Heart left ventricle (tissue), 16 donors: ENCODE measurements at regions not wholly inside any gene's neighbourhood (a gene's known extent, or its start where the extent isn't known, plus 50 kb on each side); places are given as distances from the start of the nearest gene placed in this dataset.
A peak's percentile ranks its signal among the peaks of the same experiment; 100 is the strongest.

Experiments
- ATAC-seq, 4 donors: fragments of 200-7000 bp; cut with Tn5 transposase; one replicate each; pipeline ENCODE4 v1.9.1; 2020 to 2022; ENCODE audit warnings: moderate library complexity in 4 of 4, mild to moderate bottlenecking in 3 of 4, moderate number of reproducible peaks in 1 of 4
- DNase-seq, 5 donors: peaks; one replicate each; pipeline ENCODE4 v3.0.0-alpha.2; 2020
- H3K27ac ChIP-seq, 12 donors: fragments of 200-600 bp; sonication (generic) in 4 of 12; one replicate each; pipeline versions ENCODE4 v1.5.0 to v1.8.0; 2016 to 2022; ENCODE audit warnings: mild to moderate bottlenecking in 2 of 12
- H3K27me3 ChIP-seq, 9 donors: fragments of 200-600 bp; sonication (generic) in 2 of 9; one replicate each; pipeline versions ENCODE4 v1.5.1 to v1.8.0; 2016 to 2022; ENCODE audit warnings: mild to moderate bottlenecking in 3 of 9
- H3K36me3 ChIP-seq, 9 donors: fragments of 200-600 bp; sonication (generic) in 2 of 9; one replicate each; pipeline versions ENCODE4 v1.5.0 to v1.8.0; 2018 to 2022; ENCODE audit warnings: mild to moderate bottlenecking in 2 of 9
- H3K4me1 ChIP-seq, 12 donors: fragments of 200-600 bp; sonication (generic) in 4 of 12; one replicate each; pipeline versions ENCODE4 v1.5.0 to v1.8.0; 2016 to 2022; ENCODE audit warnings: mild to moderate bottlenecking in 3 of 12
- H3K4me3 ChIP-seq, 12 donors: fragments of 200-600 bp; sonication (generic) in 4 of 12; one replicate each; pipeline versions ENCODE4 v1.5.0 to v1.8.0; 2017 to 2022; ENCODE audit warnings: mild to moderate bottlenecking in 9 of 12, moderate library complexity in 4 of 12
- H3K9me3 ChIP-seq, 12 donors: fragments of 200-600 bp; sonication (generic) in 4 of 12; one replicate each; pipeline versions ENCODE4 v1.5.0 to v1.8.0; 2016 to 2022; ENCODE audit warnings: mild to moderate bottlenecking in 1 of 12
- CTCF ChIP-seq, 12 donors: fragments of 200-600 bp; sonication (generic) in 4 of 12; IDR thresholded peaks; one replicate each; pipeline versions ENCODE4 v1.5.0 to v1.8.0; 2018 to 2022; ENCODE audit warnings: antibody characterized with exemption in 12 of 12, mild to moderate bottlenecking in 5 of 12
- POLR2A ChIP-seq, 2 donors: fragments of 450-650 bp; IDR thresholded peaks; one replicate each; pipeline ENCODE4 v1.6.1; 2017; ENCODE audit warnings: antibody characterized with exemption in 2 of 2, mild to moderate bottlenecking in 2 of 2, moderate library complexity in 2 of 2
- WGBS, 4 donors: extraction: QIAGEN DNeasy Blood & Tissue Kit in 2 of 4; methylation state at CpG; one replicate each; pipeline versions ENCODE4 v1.1.5 to v1.1.7; 2013 to 2018; 5-methylcytosine and 5-hydroxymethylcytosine counted together
- intact Hi-C, 10 donors: fragments of 100-400 bp; cut with DNase I; formaldehyde crosslinking; loops; one replicate each; pipeline versions ENCODE4 v1.11.1 to v1.14.2; 2022
- donor health status: ischemic (EF 13 %, LVEDD 7.1; RV severe dilation, severe dysfunction).
- donor health status: healthy with polysubstance abuse.
- donor health status: DM: no; HTN: yes; CAD: no.
- donor health status: DM: no; HTN: no; CAD: no.
- donor health status: ischemic (EF 25% LVEDD 6.9; RV normal size, moderate dysfunction).
- donor health status: ischemic (EF 25% LVEDD 5.7; RV mildly dilated, moderate dysfunction).
- donor health status: healthy.
- donor health status: DM: yes; HTN: yes; CAD: no.
- donor health status: ischemic (EF 35%, LVEDD 5.7; RV mildly dilated, moderate dysfunction).
- donor health status: nonischemic (EF 11% LVEDD 7.7; RV severe dilation, severe dysfunction).
- donor health status: DM: yes; HTN: yes; CAD: no.
- donor health status: PGD.
- donor health status: ischemic (EF 29% LVEDD 5.4; RV normal size, mild dysfunction).
- donor health status: nonischemic (EF 23%, LVEDD 6.1; RV moderate dilation, normal function).

- WGBS, 4 donors: 90 to 94% (median 91%) methylated on average over 3 of the region's 3 CpGs
- ATAC-seq (no peak), DNase-seq (no peak)
- Histone ChIP-seq H3K36me3 (no peaks in the 10 kb centered on the region), H3K27ac (no peak overlapping the region), H3K9me3 (peaks cover 0 to 38% (median 8%) of the 10 kb centered on the region in 12 donors), H3K27me3 (no peaks in the 10 kb centered on the region), H3K4me1 (no peaks in the 10 kb centered on the region), H3K4me3 (no peak overlapping the region)
- intact Hi-C loops: no loop called here
- TF ChIP-seq POLR2A (IDR thresholded peaks at IDR 0.05) (no peak), CTCF (IDR thresholded peaks at IDR 0.05) (no peak)
Measured at GRCh38 chr6:148055419-148055818, 287.2 kb upstream of the SASH1 start.

- Histone ChIP-seq H3K4me1 (no peaks in the 10 kb centered on the region), H3K36me3 (no peaks in the 10 kb centered on the region), H3K27ac (no peak overlapping the region), H3K9me3 (peaks cover 0 to 50% (median 8%) of the 10 kb centered on the region in 12 donors), H3K4me3 (no peak overlapping the region), H3K27me3 (no peaks in the 10 kb centered on the region)
- DNase-seq: no peak
- intact Hi-C loops: no loop called here
- 55 to 82% (median 71%) methylated on average over 1 of the region's 1 CpG for WGBS, 4 donors
- no peak for ATAC-seq
- TF ChIP-seq POLR2A (IDR thresholded peaks at IDR 0.05) (no peak), CTCF (IDR thresholded peaks at IDR 0.05) (no peak)
Measured at GRCh38 chr6:148059869-148060268, 282.8 kb upstream of the SASH1 start.

GRCh38 chr6:148064406-148065134 lies 278.1 kb upstream of the SASH1 start:
- WGBS, 4 donors: 26 to 41% (median 38%) methylated on average over 10 to 12 of the region's 12 CpGs
- Histone ChIP-seq H3K36me3 (no peaks in the 10 kb centered on the region), H3K27ac (no peak overlapping the region), H3K9me3 (peaks cover 0 to 24% (median 7%) of the 10 kb centered on the region in 12 donors), H3K4me3 (no peak overlapping the region), H3K4me1 (no peaks in the 10 kb centered on the region), H3K27me3 (no peaks in the 10 kb centered on the region)
- DNase-seq (peak in 3 of 5 donors; percentile 6 to 53 (median 27)), ATAC-seq (no peak)
- intact Hi-C loops: no loop called here
- TF ChIP-seq POLR2A (IDR thresholded peaks at IDR 0.05): no peak
- no peak for TF ChIP-seq CTCF (IDR thresholded peaks at IDR 0.05)

GRCh38 chr6:148068437-148069061 lies 274.1 kb upstream of the SASH1 start:
- Histone ChIP-seq H3K36me3 (no peaks in the 10 kb centered on the region), H3K4me3 (no peak overlapping the region), H3K9me3 (peaks cover 0 to 16% (median 4%) of the 10 kb centered on the region in 12 donors), H3K27me3 (no peaks in the 10 kb centered on the region), H3K4me1 (no peaks in the 10 kb centered on the region), H3K27ac (no peak overlapping the region)
- TF ChIP-seq POLR2A (IDR thresholded peaks at IDR 0.05) (no peak), CTCF (IDR thresholded peaks at IDR 0.05) (no peak)
- 45 to 56% (median 50%) methylated on average over 11 of the region's 11 CpGs for WGBS, 4 donors
- intact Hi-C loops: no loop called here
- DNase-seq (no peak), ATAC-seq (no peak)
